T-cell (primary cell): ENCODE measurements at regions not wholly inside any gene's neighbourhood (a gene's known extent, or its start where the extent isn't known, plus 50 kb on each side); places are given as distances from the start of the nearest gene placed in this dataset.

Experiments
- ATAC-seq, 4 experiments: fragments of 200-7000 bp in 3 of 4; fragments of 150-1000 bp in 1 of 4; cut with Tn5 transposase; replicated peaks in 1 of 4; 1 replicate in 3 of 4; 2 replicates in 1 of 4; pipeline ENCODE4 v1.10.0; 2021; ENCODE audit warnings: moderate library complexity in 3 of 4, mild to moderate bottlenecking in 2 of 4, moderate number of reproducible peaks in 1 of 4
- CTCF ChIA-PET, 2 donors: fragments of 300-600 bp; sonication (Branson Sonifier 250); formaldehyde crosslinking; loops; one replicate each; lab custom pipeline; 2022; ENCODE audit warnings: antibody characterized with exemption in 2 of 2; lab: Charles Lee
- POLR2A ChIA-PET, 2 donors: fragments of 300-600 bp; sonication (Branson Sonifier 250); formaldehyde crosslinking; loops; one replicate each; lab custom pipeline; 2022; ENCODE audit warnings: antibody characterized with exemption in 2 of 2; lab: Charles Lee
- DNase-seq, 35 experiments: peaks; one replicate each; pipeline versions ENCODE4 v3.0.0 to v3.0.0-alpha.2; 2013 to 2023
- H3K27ac ChIP-seq: one replicate; pipeline ENCODE4 v1.5.1; 2013; ENCODE audit warnings: low read length
- H3K27me3 ChIP-seq, 2 experiments: replicated peaks in 1 of 2; 1 replicate in 1 of 2; 2 replicates in 1 of 2; pipeline versions ENCODE4 v1.6.1 to v1.7.0; 2013; ENCODE audit warnings: low read length in 1 of 2, mixed read lengths in 1 of 2; ENCODE audit not compliant: control insufficient read depth in 2 of 2, insufficient read depth in 2 of 2; ENCODE audit errors: extremely low read depth in 1 of 2
- H3K36me3 ChIP-seq, 2 donors: 1 replicate in 1 of 2; 2 replicates in 1 of 2; pipeline versions ENCODE4 v1.6.1 to v1.7.0; 2013; ENCODE audit warnings: low read length in 1 of 2; ENCODE audit not compliant: control insufficient read depth in 2 of 2, insufficient read depth in 1 of 2; ENCODE audit errors: extremely low read depth in 1 of 2
- H3K4me1 ChIP-seq, 2 experiments: 1 replicate in 1 of 2; 2 replicates in 1 of 2; pipeline versions ENCODE4 v1.6.1 to v1.7.0; 2013; ENCODE audit warnings: low read length in 2 of 2, mixed read lengths in 1 of 2; ENCODE audit not compliant: insufficient read depth in 2 of 2, control insufficient read depth in 1 of 2; ENCODE audit errors: extremely low read depth in 1 of 2
- H3K4me3 ChIP-seq, 2 donors: 1 replicate in 1 of 2; 2 replicates in 1 of 2; pipeline versions ENCODE4 v1.5.1 to v1.7.0; 2013; ENCODE audit warnings: mild to moderate bottlenecking in 2 of 2, low read length in 1 of 2, moderate library complexity in 1 of 2; ENCODE audit not compliant: control insufficient read depth in 1 of 2; ENCODE audit errors: extremely low read depth in 1 of 2
- H3K9me3 ChIP-seq: 2 replicates; pipeline ENCODE4 v1.7.0; 2013
- H3K27ac Mint-ChIP-seq, 2 donors: one replicate each; pipeline ENCODE4 v1.8.0; 2020 to 2021; ENCODE audit warnings: mild to moderate bottlenecking in 2 of 2, mixed read lengths in 2 of 2
- H3K27me3 Mint-ChIP-seq, 2 donors: one replicate each; pipeline ENCODE4 v1.8.0; 2021 to 2022; ENCODE audit warnings: mixed read lengths in 2 of 2
- H3K36me3 Mint-ChIP-seq: one replicate; pipeline ENCODE4 v1.8.0; 2021; ENCODE audit warnings: mixed read lengths
- H3K4me1 Mint-ChIP-seq, 3 donors: one replicate each; pipeline ENCODE4 v1.8.0; 2020 to 2022; ENCODE audit warnings: mixed read lengths in 3 of 3, mild to moderate bottlenecking in 1 of 3
- H3K4me3 Mint-ChIP-seq, 3 donors: one replicate each; pipeline ENCODE4 v1.8.0; 2020 to 2022; ENCODE audit warnings: mild to moderate bottlenecking in 3 of 3, mixed read lengths in 3 of 3, moderate library complexity in 3 of 3
- H3K9me3 Mint-ChIP-seq, 3 donors: one replicate each; pipeline ENCODE4 v1.8.0; 2020 to 2022; ENCODE audit warnings: mixed read lengths in 3 of 3
- WGBS: methylation state at CpG from one replicate; pipeline ENCODE4 v1.1.5; 2013; ENCODE audit warnings: missing lambda C conversion rate; ENCODE audit not compliant: insufficient coverage; 5-methylcytosine and 5-hydroxymethylcytosine counted together

- DNase-seq (no peak), ATAC-seq (no peak)
- no peak overlapping the region for H3K4me3 Mint-ChIP-seq
- 95% methylated on average over 5 of the region's 6 CpGs for WGBS
- no peaks in the 10 kb centered on the region for H3K36me3 Mint-ChIP-seq
- H3K9me3 ChIP-seq = no peaks in the 10 kb centered on the region
- H3K4me1 ChIP-seq = no peaks in the 10 kb centered on the region
- H3K27me3 Mint-ChIP-seq = no peaks in the 10 kb centered on the region
- no peak overlapping the region for H3K4me3 ChIP-seq
- no peak overlapping the region for H3K27ac Mint-ChIP-seq
- POLR2A ChIA-PET = no interaction called here
- peaks cover 0 to 2% (median 0%) of the 10 kb centered on the region in 3 donors for H3K4me1 Mint-ChIP-seq
- CTCF ChIA-PET = no interaction called here
- H3K27ac ChIP-seq = no peak overlapping the region
- no peaks in the 10 kb centered on the region for H3K9me3 Mint-ChIP-seq
- H3K27me3 ChIP-seq = no peaks in the 10 kb centered on the region
- H3K36me3 ChIP-seq = no peaks in the 10 kb centered on the region
Observed at GRCh38 chr12:67460388-67460787, 188.2 kb upstream of the DYRK2 start.

GRCh38 chr12:67468549-67469245, 179.8 kb upstream of the DYRK2 start:
- ChIA-PET CTCF (no interaction called here), POLR2A (interaction anchor here in 1 of 2 donors (0.5 to 0.6 kb wide), 2 partner anchors 35 to 144 kb away, joined by 3 read pairs; no protein-coding TSS in a partner anchor)
- ATAC-seq = no peak
- DNase-seq = no peak
- Mint-ChIP-seq H3K27ac (no peak overlapping the region), H3K4me1 (peaks cover 1 to 20% (median 8%) of the 10 kb centered on the region in 3 donors), H3K9me3 (peaks cover 8 to 17% (median 16%) of the 10 kb centered on the region in 3 donors), H3K27me3 (no peaks in the 10 kb centered on the region), H3K36me3 (peaks cover 11% of the 10 kb centered on the region), H3K4me3 (no peak overlapping the region)
- WGBS = 73% methylated on average over 1 of the region's 2 CpGs
- Histone ChIP-seq H3K9me3 (peaks cover 2% of the 10 kb centered on the region), H3K27me3 (no peaks in the 10 kb centered on the region), H3K4me1 (peaks cover 8% of the 10 kb centered on the region in 2 experiments), H3K36me3 (no peaks in the 10 kb centered on the region), H3K27ac (no peak overlapping the region), H3K4me3 (no peak overlapping the region)

GRCh38 chr12:67469666-67470065, 178.9 kb upstream of the DYRK2 start:
- Histone ChIP-seq H3K27me3 (no peaks in the 10 kb centered on the region), H3K36me3 (no peaks in the 10 kb centered on the region), H3K4me3 (no peak overlapping the region), H3K9me3 (peaks cover 2% of the 10 kb centered on the region), H3K27ac (no peak overlapping the region), H3K4me1 (peaks cover 8 to 9% of the 10 kb centered on the region in 2 experiments)
- H3K27ac Mint-ChIP-seq = peak overlapping the region in 1 of 2 donors; percentile 78
- peaks cover 8 to 17% (median 16%) of the 10 kb centered on the region in 3 donors for H3K9me3 Mint-ChIP-seq
- peaks cover 4 to 28% (median 8%) of the 10 kb centered on the region in 3 donors for H3K4me1 Mint-ChIP-seq
- 80% methylated on average over 2 of the region's 2 CpGs for WGBS
- CTCF ChIA-PET = no interaction called here
- peaks cover 11% of the 10 kb centered on the region for H3K36me3 Mint-ChIP-seq
- no peak overlapping the region for H3K4me3 Mint-ChIP-seq
- no peaks in the 10 kb centered on the region for H3K27me3 Mint-ChIP-seq
- ATAC-seq (peak in 3 of 4 experiments; percentile 45 to 84 (median 69)), DNase-seq (peak in 7 of 35 experiments; percentile 5 to 28 (median 12))
- POLR2A ChIA-PET = interaction anchor here in 1 of 2 donors (0.5 kb wide), 1 partner anchor 34 kb away, joined by 3 read pairs; no protein-coding TSS in a partner anchor

GRCh38 chr12:67471810-67472209, 176.7 kb upstream of the DYRK2 start:
- 88% methylated on average over 2 of the region's 3 CpGs for WGBS
- POLR2A ChIA-PET = interaction anchor here in 1 of 2 donors (0.6 kb wide), 1 partner anchor 188 kb away, joined by 3 read pairs; no protein-coding TSS in a partner anchor
- H3K27ac ChIP-seq = no peak overlapping the region
- CTCF ChIA-PET = no interaction called here
- Mint-ChIP-seq H3K27me3 (no peaks in the 10 kb centered on the region), H3K9me3 (peaks cover 2 to 12% (median 9%) of the 10 kb centered on the region in 3 donors), H3K4me1 (peaks cover 11 to 32% (median 14%) of the 10 kb centered on the region in 3 donors), H3K36me3 (peaks cover 5% of the 10 kb centered on the region), H3K27ac (no peak overlapping the region), H3K4me3 (no peak overlapping the region)
- ATAC-seq (no peak), DNase-seq (no peak)
- H3K4me1 ChIP-seq = peaks cover 12 to 13% of the 10 kb centered on the region in 2 experiments
- no peaks in the 10 kb centered on the region for H3K36me3 ChIP-seq
- no peak overlapping the region for H3K4me3 ChIP-seq
- H3K27me3 ChIP-seq = no peaks in the 10 kb centered on the region
- H3K9me3 ChIP-seq = peaks cover 2% of the 10 kb centered on the region

- ChIA-PET POLR2A (interaction anchor here (0.6 kb wide), 3 partner anchors 18 to 435 kb away, joined by 3 read pairs; no protein-coding TSS in a partner anchor), CTCF (no interaction called here)
- Histone ChIP-seq H3K9me3 (no peaks in the 10 kb centered on the region), H3K27ac (no peak overlapping the region), H3K4me3 (no peak overlapping the region), H3K27me3 (no peaks in the 10 kb centered on the region), H3K4me1 (peaks cover 13% of the 10 kb centered on the region in 2 experiments), H3K36me3 (no peaks in the 10 kb centered on the region)
- no peaks in the 10 kb centered on the region for H3K27me3 Mint-ChIP-seq
- no CpG with 5 or more reads among the region's 1 CpG for WGBS
- H3K9me3 Mint-ChIP-seq = peaks cover 0 to 5% (median 2%) of the 10 kb centered on the region in 3 donors
- H3K36me3 Mint-ChIP-seq = no peaks in the 10 kb centered on the region
- no peak for ATAC-seq
- H3K27ac Mint-ChIP-seq = no peak overlapping the region
- no peak for DNase-seq
- peaks cover 12 to 32% (median 15%) of the 10 kb centered on the region in 3 donors for H3K4me1 Mint-ChIP-seq
- no peak overlapping the region for H3K4me3 Mint-ChIP-seq
Observed at GRCh38 chr12:67472539-67472938, 176.0 kb upstream of the DYRK2 start.

- Mint-ChIP-seq H3K9me3 (no peaks in the 10 kb centered on the region), H3K4me1 (peaks cover 9 to 20% (median 12%) of the 10 kb centered on the region in 3 donors), H3K36me3 (no peaks in the 10 kb centered on the region), H3K4me3 (no peak overlapping the region), H3K27me3 (no peaks in the 10 kb centered on the region), H3K27ac (no peak overlapping the region)
- no CpG with 5 or more reads among the region's 3 CpGs for WGBS
- Histone ChIP-seq H3K27me3 (no peaks in the 10 kb centered on the region), H3K9me3 (no peaks in the 10 kb centered on the region), H3K36me3 (no peaks in the 10 kb centered on the region), H3K4me1 (peaks cover 5 to 9% of the 10 kb centered on the region in 2 experiments), H3K27ac (no peak overlapping the region), H3K4me3 (no peak overlapping the region)
- DNase-seq (no peak), ATAC-seq (no peak)
- POLR2A ChIA-PET = no interaction called here
- CTCF ChIA-PET = no interaction called here
Observed at GRCh38 chr12:67474934-67475620, 173.5 kb upstream of the DYRK2 start.
